ENCODE measurements at regions not wholly inside any gene's neighbourhood (a gene's known extent, or its start where the extent isn't known, plus 50 kb on each side); places are given as distances from the start of the nearest gene placed in this dataset.

- TF ChIP-seq CTCF (IDR thresholded peaks at IDR 0.05) = no peak
- TF ChIP-seq EP300 (IDR thresholded peaks at IDR 0.05) = no peak
- TF ChIP-seq POLR2A (IDR thresholded peaks at IDR 0.05; ENCODE audit: low read depth) = no peak
These were observed 508.7 kb downstream of the SOX2 start for GRCh38 chr3:182220471-182220870.

Measured in esophagus muscularis mucosa (tissue), 4 donors.